ENCODE measurements at regions not wholly inside any gene's neighbourhood (a gene's known extent, or its start where the extent isn't known, plus 50 kb on each side); places are given as distances from the start of the nearest gene placed in this dataset.

- TF ChIP-seq YY1 (IDR thresholded peaks at IDR 0.05; ENCODE audit: insufficient read depth, insufficient read length) (no peak), SUZ12 (IDR thresholded peaks at IDR 0.05; ENCODE audit: extremely low read depth, insufficient read depth, insufficient read length) (no peak), ZNF274 (IDR thresholded peaks at IDR 0.05; ENCODE audit: low read depth, low read length) (no peak)
Measured at GRCh38 chr10:118203461-118203860, 138.7 kb downstream of the FAM204A start.
